Activated T-cell treated with anti-CD3 and anti-CD28 coated beads, Interleukin-2, amount 50 U/mL, for 1 hour (primary cell): ENCODE measurements at regions not wholly inside any gene's neighbourhood (a gene's known extent, or its start where the extent isn't known, plus 50 kb on each side); places are given as distances from the start of the nearest gene placed in this dataset.

ENCODE experiments used
- DNase-seq: peaks from one replicate; pipeline ENCODE4 v3.0.0-alpha.2; 2020

- DNase-seq, result no peak
These were observed 49.8 kb upstream of the FHIP2A start for GRCh38 chr10:114771749-114772148.
